Neural cell (in vitro differentiated cells): ENCODE measurements at regions not wholly inside any gene's neighbourhood (a gene's known extent, or its start where the extent isn't known, plus 50 kb on each side); places are given as distances from the start of the nearest gene placed in this dataset.

Experiments
- H2AFZ ChIP-seq: fragments of 200-600, 300-800 bp; sonication (generic), shearing (Covaris generic); 2 replicates; pipeline ENCODE4 v1.6.0; 2014; ENCODE audit warnings: low read depth, mild to moderate bottlenecking, antibody characterized with exemption, low read length, moderate library complexity
- H3F3A ChIP-seq: fragments of 200-600 bp; shearing (Covaris generic); 2 replicates; pipeline ENCODE4 v1.6.1; 2016; ENCODE audit warnings: mild to moderate bottlenecking, moderate library complexity, mixed read lengths, antibody characterized with exemption, low read length; ENCODE audit not compliant: insufficient read depth, poor library complexity, severe bottlenecking
- H3K27ac ChIP-seq: fragments of 200-600, 300-800 bp; sonication (generic), shearing (Covaris generic); 2 replicates; pipeline ENCODE4 v1.5.1; 2014; ENCODE audit warnings: mild to moderate bottlenecking, low read length, moderate library complexity
- H3K27me3 ChIP-seq: fragments of 300-800, 200-600 bp; sonication (generic), shearing (Covaris generic); 2 replicates; pipeline ENCODE4 v1.6.0; 2014; ENCODE audit warnings: mild to moderate bottlenecking, low read depth, low read length, moderate library complexity; ENCODE audit not compliant: insufficient read depth
- H3K36me3 ChIP-seq: fragments of 300-800, 200-600 bp; sonication (generic), shearing (Covaris generic); 2 replicates; pipeline ENCODE4 v1.5.1; 2014; ENCODE audit warnings: mild to moderate bottlenecking, antibody characterized with exemption, low read length, moderate library complexity; ENCODE audit not compliant: insufficient read depth
- H3K4me2 ChIP-seq: fragments of 300-800, 200-600 bp; sonication (generic), shearing (Covaris generic); 2 replicates; pipeline ENCODE4 v1.6.0; 2014; ENCODE audit warnings: mild to moderate bottlenecking, low read length
- H3K4me3 ChIP-seq: fragments of 300-800, 200-600 bp; sonication (generic), shearing (Covaris generic); 2 replicates; pipeline ENCODE4 v1.5.1; 2014; ENCODE audit warnings: mild to moderate bottlenecking, low read length, moderate library complexity
- H3K79me2 ChIP-seq: fragments of 200-600 bp; shearing (Covaris generic); replicated peaks from 2 replicates; pipeline ENCODE4 v1.6.0; 2014; ENCODE audit warnings: mild to moderate bottlenecking, low read length, moderate library complexity; ENCODE audit not compliant: insufficient read depth
- H3K9ac ChIP-seq: fragments of 300-800, 200-600 bp; sonication (generic), shearing (Covaris generic); 2 replicates; pipeline ENCODE4 v1.6.1; 2016; ENCODE audit warnings: mild to moderate bottlenecking, low read length, mixed read lengths
- H3K9me2 ChIP-seq: fragments of 200-600 bp; shearing (Covaris generic); 2 replicates; pipeline ENCODE4 v1.6.1; 2016; ENCODE audit warnings: mild to moderate bottlenecking, low read length, mixed read lengths; ENCODE audit not compliant: insufficient read depth
- H3K9me3 ChIP-seq: fragments of 200-600, 300-800 bp; sonication (generic), shearing (Covaris generic); 2 replicates; pipeline ENCODE4 v1.6.1; 2016; ENCODE audit warnings: mild to moderate bottlenecking, mixed run types, low read length, moderate library complexity, mixed read lengths
- H4K20me1 ChIP-seq: fragments of 200-600 bp; shearing (Covaris generic); 2 replicates; pipeline ENCODE4 v1.6.1; 2016; ENCODE audit warnings: mild to moderate bottlenecking, mixed run types; ENCODE audit not compliant: insufficient read depth
- CTCF ChIP-seq: fragments of 450-650 bp; IDR thresholded peaks from 2 replicates; pipeline ENCODE4 v1.5.1; 2014; ENCODE audit warnings: antibody characterized with exemption, mild to moderate bottlenecking, moderate library complexity; ENCODE audit not compliant: poor library complexity, severe bottlenecking
- EZH2 ChIP-seq: fragments of 200-600, 300-800 bp; shearing (Covaris generic), sonication (generic); IDR thresholded peaks from 2 replicates; pipeline ENCODE4 v1.6.1; 2014; ENCODE audit warnings: antibody characterized with exemption, low read length, borderline replicate concordance, mild to moderate bottlenecking; ENCODE audit not compliant: insufficient read depth, poor library complexity, severe bottlenecking
- POLR2AphosphoS5 ChIP-seq: IDR thresholded peaks from 2 replicates; pipeline ENCODE4 v1.6.1; 2012
- RAD21 ChIP-seq: fragments of 450-650 bp; conservative IDR thresholded peaks from 2 replicates; pipeline ENCODE4 v1.6.1; 2014; ENCODE audit warnings: antibody characterized with exemption, mild to moderate bottlenecking, moderate library complexity
- SMC3 ChIP-seq: fragments of 450-650 bp; conservative IDR thresholded peaks from 2 replicates; pipeline ENCODE4 v1.6.1; 2014; ENCODE audit warnings: antibody characterized with exemption, mild to moderate bottlenecking, moderate library complexity; ENCODE audit not compliant: poor library complexity
- TAF1 ChIP-seq: IDR thresholded peaks from 2 replicates; pipeline ENCODE4 v1.6.1; 2012; ENCODE audit warnings: low read depth
- TF ChIP-seq, protein P1 (sequence below): IDR thresholded peaks from 2 replicates; pipeline ENCODE4 v1.6.1; 2012; ENCODE audit warnings: borderline replicate concordance

DNA sequence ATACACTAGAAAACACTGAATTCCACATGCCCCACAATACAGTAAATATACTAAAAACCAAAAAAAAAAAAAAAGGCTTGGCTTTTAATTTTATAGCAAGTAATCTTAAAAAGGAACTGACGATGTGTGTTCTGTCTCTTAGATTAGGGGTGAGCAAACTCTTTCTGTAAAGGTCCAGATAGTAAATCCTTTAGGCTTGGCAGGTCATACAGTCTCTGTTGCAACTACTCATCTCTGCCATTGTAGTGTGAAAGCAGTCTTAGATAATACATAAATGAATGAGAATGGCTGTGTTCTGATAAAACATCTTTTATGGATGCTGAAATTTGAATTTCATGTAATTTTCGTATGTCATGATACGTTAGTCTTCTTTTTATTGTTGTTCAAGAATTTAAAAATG, 150.2 kb downstream of the SLC30A10 start:
- Histone ChIP-seq H3K36me3 (no peaks in the 10 kb centered on the region), H3K79me2 (no peaks in the 10 kb centered on the region), H2AFZ (no peak overlapping the region), H3K4me2 (no peak overlapping the region), H3K4me3 (no peak overlapping the region), H3K9me3 (no peaks in the 10 kb centered on the region), H3F3A (no peaks in the 10 kb centered on the region), H4K20me1 (no peaks in the 10 kb centered on the region), H3K27me3 (no peaks in the 10 kb centered on the region), H3K27ac (no peak overlapping the region), H3K9me2 (no peaks in the 10 kb centered on the region), H3K9ac (no peak overlapping the region)
- no peak for TF ChIP-seq CTCF
- no peak for TF ChIP-seq EZH2
- TF ChIP-seq SMC3, result no peak
- TF ChIP-seq TAF1, result no peak

- Histone ChIP-seq H3K27ac (no peak overlapping the region), H3K9ac (no peak overlapping the region), H3K36me3 (no peaks in the 10 kb centered on the region), H2AFZ (no peak overlapping the region), H3K9me3 (no peaks in the 10 kb centered on the region), H3K4me3 (no peak overlapping the region), H4K20me1 (no peaks in the 10 kb centered on the region), H3F3A (no peaks in the 10 kb centered on the region), H3K9me2 (no peaks in the 10 kb centered on the region), H3K27me3 (no peaks in the 10 kb centered on the region), H3K79me2 (no peaks in the 10 kb centered on the region), H3K4me2 (no peak overlapping the region)
- TF ChIP-seq CTCF (no peak), SMC3 (no peak), EZH2 (no peak)
- TF ChIP-seq, protein P1, sequence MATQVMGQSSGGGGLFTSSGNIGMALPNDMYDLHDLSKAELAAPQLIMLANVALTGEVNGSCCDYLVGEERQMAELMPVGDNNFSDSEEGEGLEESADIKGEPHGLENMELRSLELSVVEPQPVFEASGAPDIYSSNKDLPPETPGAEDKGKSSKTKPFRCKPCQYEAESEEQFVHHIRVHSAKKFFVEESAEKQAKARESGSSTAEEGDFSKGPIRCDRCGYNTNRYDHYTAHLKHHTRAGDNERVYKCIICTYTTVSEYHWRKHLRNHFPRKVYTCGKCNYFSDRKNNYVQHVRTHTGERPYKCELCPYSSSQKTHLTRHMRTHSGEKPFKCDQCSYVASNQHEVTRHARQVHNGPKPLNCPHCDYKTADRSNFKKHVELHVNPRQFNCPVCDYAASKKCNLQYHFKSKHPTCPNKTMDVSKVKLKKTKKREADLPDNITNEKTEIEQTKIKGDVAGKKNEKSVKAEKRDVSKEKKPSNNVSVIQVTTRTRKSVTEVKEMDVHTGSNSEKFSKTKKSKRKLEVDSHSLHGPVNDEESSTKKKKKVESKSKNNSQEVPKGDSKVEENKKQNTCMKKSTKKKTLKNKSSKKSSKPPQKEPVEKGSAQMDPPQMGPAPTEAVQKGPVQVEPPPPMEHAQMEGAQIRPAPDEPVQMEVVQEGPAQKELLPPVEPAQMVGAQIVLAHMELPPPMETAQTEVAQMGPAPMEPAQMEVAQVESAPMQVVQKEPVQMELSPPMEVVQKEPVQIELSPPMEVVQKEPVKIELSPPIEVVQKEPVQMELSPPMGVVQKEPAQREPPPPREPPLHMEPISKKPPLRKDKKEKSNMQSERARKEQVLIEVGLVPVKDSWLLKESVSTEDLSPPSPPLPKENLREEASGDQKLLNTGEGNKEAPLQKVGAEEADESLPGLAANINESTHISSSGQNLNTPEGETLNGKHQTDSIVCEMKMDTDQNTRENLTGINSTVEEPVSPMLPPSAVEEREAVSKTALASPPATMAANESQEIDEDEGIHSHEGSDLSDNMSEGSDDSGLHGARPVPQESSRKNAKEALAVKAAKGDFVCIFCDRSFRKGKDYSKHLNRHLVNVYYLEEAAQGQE, result no peak
Measured at GRCh38 chr1:219774386-219774785, 154.0 kb downstream of the SLC30A10 start.

- Histone ChIP-seq H3K9ac (no peak overlapping the region), H3F3A (no peaks in the 10 kb centered on the region), H3K27ac (no peak overlapping the region), H3K9me2 (no peaks in the 10 kb centered on the region), H3K36me3 (no peaks in the 10 kb centered on the region), H4K20me1 (no peaks in the 10 kb centered on the region), H3K27me3 (no peaks in the 10 kb centered on the region), H3K4me3 (no peak overlapping the region), H3K79me2 (no peaks in the 10 kb centered on the region), H2AFZ (no peak overlapping the region), H3K9me3 (no peaks in the 10 kb centered on the region), H3K4me2 (no peak overlapping the region)
- TF ChIP-seq TAF1, result no peak
- no peak for TF ChIP-seq RAD21
- no peak for TF ChIP-seq SMC3
- TF ChIP-seq CTCF, result no peak
- TF ChIP-seq, protein P1, result no peak
- TF ChIP-seq EZH2, result no peak
- no peak for TF ChIP-seq POLR2AphosphoS5
Measured at GRCh38 chr1:219773775-219774174, 154.6 kb downstream of the SLC30A10 start.
